GM19452 (cell line): ENCODE measurements at regions not wholly inside any gene's neighbourhood (a gene's known extent, or its start where the extent isn't known, plus 50 kb on each side); places are given as distances from the start of the nearest gene placed in this dataset.
"Not testable (repeated sequence)": the region's sequence is repeated elsewhere in the genome, so short reads cannot be mapped to it uniquely, and the experiment has no call there.

Experiments used
- ATAC-seq: cut with Tn5 transposase; IDR thresholded peaks from one replicate; pipeline ENCODE4 v1.9.1; 2021; ENCODE audit not compliant: unreplicated experiment

GRCh38 chr2:53212576-53212975 is 555.0 kb upstream of the CHAC2 start:
- no peak for ATAC-seq

- ATAC-seq = no peak
Measured at GRCh38 chr2:53211201-53211774, 556.3 kb upstream of the CHAC2 start.

DNA sequence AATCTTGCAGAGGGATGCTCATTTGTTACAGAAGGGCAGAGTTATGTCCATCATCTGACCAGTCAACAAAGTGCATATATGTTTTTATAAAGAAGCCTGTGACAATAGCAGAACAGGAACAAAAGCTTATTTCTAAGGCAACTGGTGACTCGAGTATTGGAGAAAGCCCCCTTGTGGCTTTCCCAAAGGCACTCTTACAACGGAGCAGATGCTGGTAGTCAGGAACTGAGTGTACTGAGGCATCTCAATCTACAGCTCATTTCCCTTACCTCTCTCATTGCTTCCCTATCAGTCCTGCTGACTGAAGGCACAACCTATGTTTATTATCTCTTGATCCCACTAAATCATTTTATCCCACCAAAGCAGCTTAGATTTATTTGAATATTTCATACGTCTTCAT is 557.1 kb upstream of the CHAC2 start:
- ATAC-seq = no peak

DNA sequence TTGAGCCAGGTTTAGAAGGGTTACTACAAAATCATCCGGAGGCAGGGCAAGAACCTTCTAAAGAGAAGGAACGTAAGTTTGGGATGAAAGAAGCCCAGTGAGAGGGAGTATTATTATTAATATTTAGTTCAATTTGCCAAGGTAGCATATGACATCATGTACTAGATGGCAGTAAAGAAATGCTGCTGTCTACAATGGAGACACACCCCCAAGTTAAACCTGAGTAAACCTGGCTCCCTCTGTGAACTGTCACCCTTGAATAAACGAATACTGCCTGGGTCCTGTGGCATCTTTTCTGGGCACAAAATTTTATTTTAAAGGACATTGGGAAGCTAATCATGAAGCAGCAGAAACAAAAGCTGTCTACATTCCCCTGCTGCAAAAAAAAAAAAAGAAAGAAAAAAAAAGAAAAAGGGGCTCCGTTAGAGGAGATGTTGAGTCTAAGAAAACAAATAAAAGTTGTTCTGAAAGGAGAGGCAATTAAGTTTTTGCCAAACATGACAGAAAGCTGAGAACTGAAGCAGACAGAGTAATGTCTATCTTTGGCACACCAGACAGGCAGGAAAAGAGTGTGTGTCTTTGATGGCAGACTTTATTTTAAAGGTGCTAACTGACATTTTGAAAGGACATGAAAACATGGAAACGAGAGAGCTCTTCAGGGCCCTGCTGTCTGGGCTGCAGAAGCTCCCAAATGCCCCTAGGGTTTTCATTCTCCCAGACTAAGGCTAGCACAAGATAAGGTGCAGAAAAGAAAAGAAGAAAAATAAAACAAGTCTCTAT is 557.7 kb upstream of the CHAC2 start:
- no peak for ATAC-seq

GRCh38 chr2:53208815-53209214 is 558.8 kb upstream of the CHAC2 start:
- ATAC-seq = no peak

- not testable (repeated sequence) for ATAC-seq
Measured at GRCh38 chr2:53206226-53206625, 561.4 kb upstream of the CHAC2 start.

DNA sequence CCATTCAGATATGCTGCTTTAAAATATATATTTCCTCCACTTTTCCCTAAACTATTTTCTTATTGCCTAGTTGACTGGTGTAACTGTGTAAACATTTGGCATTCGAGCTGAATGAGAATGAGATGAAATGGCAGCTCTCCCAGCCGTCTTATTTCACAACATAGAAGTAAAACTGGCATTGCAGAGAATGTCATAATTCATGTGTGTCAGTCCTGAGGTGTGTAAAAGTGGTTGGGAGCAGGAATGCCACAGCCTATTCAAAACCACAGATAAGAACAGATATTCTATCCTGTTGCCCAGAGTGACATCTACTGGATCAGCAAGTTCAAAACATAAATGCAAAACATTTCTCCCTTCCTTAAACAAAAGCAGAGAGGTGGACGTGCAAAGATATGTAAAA is 565.5 kb upstream of the CHAC2 start:
- ATAC-seq = no peak

- ATAC-seq = no peak
Measured at GRCh38 chr2:53200072-53200471, 567.5 kb upstream of the CHAC2 start.

DNA sequence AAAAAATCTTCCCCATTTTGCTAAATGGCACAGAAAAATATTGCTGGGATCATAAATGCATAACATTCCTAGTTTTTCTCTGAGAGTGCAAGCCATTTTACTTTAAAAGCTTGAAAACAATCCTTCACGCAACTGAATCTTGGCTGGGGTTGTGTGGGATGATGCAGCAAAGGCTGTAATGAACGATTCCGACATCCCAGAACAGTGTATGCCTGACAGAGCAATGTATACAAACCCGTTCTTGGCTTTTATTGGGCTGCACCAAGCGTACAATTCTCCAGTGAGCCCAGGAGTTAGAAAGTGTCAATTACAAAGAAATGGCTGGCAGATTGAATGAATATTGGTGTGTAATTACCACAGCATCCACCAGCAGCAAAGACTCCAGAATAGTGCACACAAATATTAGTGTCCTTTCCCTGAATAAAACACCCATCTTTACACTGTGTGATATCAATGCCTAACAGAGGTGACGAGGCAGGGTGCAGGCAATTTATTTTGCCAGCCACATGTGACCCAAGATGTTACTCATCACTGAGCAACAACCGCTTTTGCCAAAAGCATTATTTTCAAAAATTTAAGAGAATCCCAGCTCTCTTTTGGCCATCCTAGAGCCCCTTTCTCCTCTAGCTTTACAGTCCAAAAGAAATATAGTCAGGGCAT is 578.6 kb upstream of the CHAC2 start:
- ATAC-seq = no peak

- ATAC-seq = no peak
Measured at GRCh38 chr2:53183581-53183980, 584.0 kb upstream of the CHAC2 start.

GRCh38 chr2:53182601-53183000 is 585.0 kb upstream of the CHAC2 start:
- no peak for ATAC-seq

DNA sequence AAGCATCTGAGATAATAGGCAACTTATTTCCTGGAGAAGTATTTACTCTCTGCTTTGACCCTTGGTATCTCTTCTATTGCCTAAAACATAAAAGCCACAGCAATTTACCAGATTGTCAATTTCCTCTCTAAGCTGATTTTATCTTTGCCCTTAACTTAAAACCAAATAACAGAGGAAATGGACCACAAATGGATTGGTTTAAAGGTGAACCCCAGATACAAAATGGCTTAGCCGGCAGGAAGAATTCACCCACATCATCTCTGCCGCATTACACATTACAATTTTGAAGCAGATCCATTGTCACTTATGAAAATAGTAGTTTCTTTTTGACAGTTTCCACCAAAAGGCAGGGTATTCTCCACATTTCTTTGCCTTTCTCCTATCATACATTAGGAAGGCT is 585.8 kb upstream of the CHAC2 start:
- ATAC-seq = no peak

GRCh38 chr2:53177327-53177726 is 590.3 kb upstream of the CHAC2 start:
- no peak for ATAC-seq

- ATAC-seq = no peak
Measured at GRCh38 chr2:53174539-53174938, 593.1 kb upstream of the CHAC2 start.

- no peak for ATAC-seq
Measured at GRCh38 chr2:53173698-53174455, 593.7 kb upstream of the CHAC2 start.

GRCh38 chr2:53173091-53173490 is 594.5 kb upstream of the CHAC2 start:
- no peak for ATAC-seq

DNA sequence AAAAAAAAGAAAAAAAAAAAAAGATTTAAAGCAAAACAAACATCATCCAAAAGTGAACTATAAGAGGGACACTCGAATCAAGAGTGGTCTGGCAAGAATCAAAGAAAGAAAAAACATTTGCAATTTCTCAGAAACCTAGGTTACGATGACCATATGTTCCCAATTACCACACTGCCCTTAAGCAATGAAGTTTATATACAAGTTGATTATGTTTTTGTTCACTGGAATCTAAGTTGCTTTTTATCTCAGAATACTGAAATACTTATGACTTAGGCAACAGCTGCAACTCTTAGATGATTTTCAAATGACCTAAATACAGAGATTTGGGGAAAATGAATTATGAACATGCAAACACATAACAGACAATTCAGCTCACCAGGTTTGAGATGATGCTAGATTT is 597.1 kb upstream of the CHAC2 start:
- ATAC-seq = no peak

DNA sequence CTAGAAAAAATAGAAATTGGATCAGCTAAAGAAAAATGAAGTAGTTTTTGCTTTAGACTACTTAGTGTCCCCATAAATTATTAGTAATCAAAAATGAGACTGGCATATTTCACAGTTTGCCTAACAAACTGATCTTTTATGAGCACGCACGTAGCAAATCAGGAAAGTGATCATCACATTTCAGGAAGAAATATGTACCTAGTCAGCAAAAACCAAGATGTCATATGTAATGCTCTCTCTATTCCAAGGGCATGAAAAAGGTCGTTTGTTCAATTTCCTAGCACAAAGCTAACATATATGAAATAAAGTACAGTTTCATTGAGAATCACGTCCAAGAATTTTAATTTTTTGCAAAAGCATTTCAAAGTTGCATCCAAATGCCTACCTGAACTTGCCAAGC is 600.4 kb upstream of the CHAC2 start:
- no peak for ATAC-seq

- ATAC-seq = no peak
Measured at GRCh38 chr2:53150146-53150545, 617.5 kb upstream of the CHAC2 start.

GRCh38 chr2:53148221-53148620 is 619.4 kb upstream of the CHAC2 start:
- no peak for ATAC-seq

DNA sequence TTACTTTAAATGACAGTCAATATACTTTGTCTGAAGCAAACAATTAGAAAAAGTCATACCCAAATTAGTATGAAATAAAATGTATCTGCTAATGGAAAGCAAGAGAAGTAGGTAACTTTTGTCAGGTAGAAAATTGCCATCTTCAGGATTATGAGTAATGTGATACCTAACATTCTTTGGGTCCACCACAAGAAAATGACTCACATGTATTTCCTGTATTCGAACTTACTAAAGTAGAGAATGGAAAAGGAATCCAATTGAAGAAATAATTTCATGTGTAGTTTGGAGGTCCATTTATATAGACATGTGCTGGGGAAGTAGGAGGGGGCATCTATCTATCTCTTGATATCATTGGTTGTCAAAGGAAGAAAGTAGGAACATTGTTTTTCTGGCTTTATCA is 636.2 kb upstream of the CHAC2 start:
- ATAC-seq = no peak
